ENCODE measurements at regions not wholly inside any gene's neighbourhood (a gene's known extent, or its start where the extent isn't known, plus 50 kb on each side); places are given as distances from the start of the nearest gene placed in this dataset.

DNA sequence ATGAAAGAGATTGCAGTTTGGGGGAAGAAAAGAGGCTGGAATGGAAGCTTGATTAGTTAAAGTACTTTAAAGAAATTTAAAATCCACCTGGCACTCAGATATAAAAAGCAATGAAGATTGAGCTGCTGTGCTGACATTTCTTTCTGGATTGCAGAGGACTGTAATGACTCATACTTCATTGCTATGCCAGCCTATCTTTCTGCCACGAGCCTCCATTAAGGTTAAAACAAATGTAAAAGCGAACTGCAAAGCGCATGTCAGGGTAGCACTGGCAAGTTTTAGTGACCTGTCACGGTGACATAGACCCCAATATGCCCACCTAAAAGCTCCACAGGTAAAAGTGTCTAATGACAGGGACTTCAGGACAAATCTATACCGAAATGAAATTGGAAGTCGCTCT, 449.6 kb downstream of the C6orf118 start:
- Histone ChIP-seq H4K20me1 (ENCODE audit: insufficient read depth) (no peaks in the 10 kb centered on the region), H3K9ac (no peak overlapping the region), H3K4me3 (IDR thresholded peaks at IDR 0.05; ENCODE audit: insufficient read depth, low read depth, low read length) (no peak overlapping the region), H3K79me2 (ENCODE audit: insufficient read depth, low read depth) (no peaks in the 10 kb centered on the region), H3K27me3 (ENCODE audit: insufficient read depth, low read depth) (no peaks in the 10 kb centered on the region), H3K27ac (no peak overlapping the region), H3K4me2 (no peak overlapping the region), H3K36me3 (ENCODE audit: insufficient read depth) (no peaks in the 10 kb centered on the region), H2AFZ (ENCODE audit: low read depth) (no peak overlapping the region), H3K4me1 (ENCODE audit: low read depth, poor library complexity, severe bottlenecking) (no peaks in the 10 kb centered on the region)
- TF ChIP-seq, protein P1, sequence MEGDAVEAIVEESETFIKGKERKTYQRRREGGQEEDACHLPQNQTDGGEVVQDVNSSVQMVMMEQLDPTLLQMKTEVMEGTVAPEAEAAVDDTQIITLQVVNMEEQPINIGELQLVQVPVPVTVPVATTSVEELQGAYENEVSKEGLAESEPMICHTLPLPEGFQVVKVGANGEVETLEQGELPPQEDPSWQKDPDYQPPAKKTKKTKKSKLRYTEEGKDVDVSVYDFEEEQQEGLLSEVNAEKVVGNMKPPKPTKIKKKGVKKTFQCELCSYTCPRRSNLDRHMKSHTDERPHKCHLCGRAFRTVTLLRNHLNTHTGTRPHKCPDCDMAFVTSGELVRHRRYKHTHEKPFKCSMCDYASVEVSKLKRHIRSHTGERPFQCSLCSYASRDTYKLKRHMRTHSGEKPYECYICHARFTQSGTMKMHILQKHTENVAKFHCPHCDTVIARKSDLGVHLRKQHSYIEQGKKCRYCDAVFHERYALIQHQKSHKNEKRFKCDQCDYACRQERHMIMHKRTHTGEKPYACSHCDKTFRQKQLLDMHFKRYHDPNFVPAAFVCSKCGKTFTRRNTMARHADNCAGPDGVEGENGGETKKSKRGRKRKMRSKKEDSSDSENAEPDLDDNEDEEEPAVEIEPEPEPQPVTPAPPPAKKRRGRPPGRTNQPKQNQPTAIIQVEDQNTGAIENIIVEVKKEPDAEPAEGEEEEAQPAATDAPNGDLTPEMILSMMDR (conservative IDR thresholded peaks at IDR 0.05; ENCODE audit: low read depth, low read length), result no peak

DNA sequence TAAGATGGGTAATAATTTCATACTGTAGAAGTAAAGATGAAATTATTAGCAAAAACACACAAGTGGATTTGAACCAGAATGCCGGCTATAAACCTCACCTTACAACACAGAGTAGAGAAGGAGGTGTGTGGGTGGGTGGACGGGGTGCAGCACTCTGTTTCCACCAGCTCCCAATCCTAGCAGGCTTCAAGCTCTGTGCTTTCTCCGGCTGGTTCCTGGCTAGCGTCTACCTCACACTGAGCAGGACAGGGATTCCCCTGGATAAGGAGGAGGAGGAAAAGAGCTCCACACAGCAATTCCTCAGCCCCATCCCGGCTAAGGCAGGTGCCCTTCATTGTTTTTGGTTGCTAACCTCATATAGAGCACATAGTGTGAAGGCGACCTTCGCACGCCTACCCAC, 453.3 kb downstream of the C6orf118 start:
- H3K4me3 ChIP-seq (IDR thresholded peaks at IDR 0.05; ENCODE audit: insufficient read depth, low read depth, low read length), result no peak overlapping the region
- no peak overlapping the region for H3K4me2 ChIP-seq
- H3K36me3 ChIP-seq (ENCODE audit: insufficient read depth), result no peaks in the 10 kb centered on the region
- TF ChIP-seq, protein P1 (conservative IDR thresholded peaks at IDR 0.05; ENCODE audit: low read depth, low read length), result no peak
- no peak overlapping the region for H2AFZ ChIP-seq (ENCODE audit: low read depth)
- no peaks in the 10 kb centered on the region for H3K27me3 ChIP-seq (ENCODE audit: insufficient read depth, low read depth)
- no peaks in the 10 kb centered on the region for H3K79me2 ChIP-seq (ENCODE audit: insufficient read depth, low read depth)
- H3K27ac ChIP-seq, result no peak overlapping the region
- H3K4me1 ChIP-seq (ENCODE audit: low read depth, poor library complexity, severe bottlenecking), result no peaks in the 10 kb centered on the region
- no peaks in the 10 kb centered on the region for H4K20me1 ChIP-seq (ENCODE audit: insufficient read depth)
- no peak overlapping the region for H3K9ac ChIP-seq

DNA sequence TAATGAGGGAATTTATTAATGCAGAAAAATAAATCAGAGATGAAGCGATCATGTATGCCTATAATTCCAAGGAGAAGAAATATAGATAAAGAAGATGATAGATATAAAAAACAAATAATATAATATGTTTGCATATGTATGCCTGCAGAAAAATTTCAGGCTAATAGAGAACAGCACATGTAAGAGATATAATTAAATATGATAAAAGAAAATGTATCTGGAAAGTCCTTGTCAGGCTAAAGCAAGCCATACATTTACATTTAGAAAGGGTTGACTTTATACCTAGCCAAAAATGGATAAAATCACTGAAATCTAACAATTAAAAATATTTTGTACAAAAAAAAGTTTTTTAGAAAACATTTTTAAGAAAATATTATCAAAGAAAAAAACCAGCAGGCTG, 454.1 kb downstream of the C6orf118 start:
- TF ChIP-seq, protein P1 (conservative IDR thresholded peaks at IDR 0.05; ENCODE audit: low read depth, low read length), result no peak

DNA sequence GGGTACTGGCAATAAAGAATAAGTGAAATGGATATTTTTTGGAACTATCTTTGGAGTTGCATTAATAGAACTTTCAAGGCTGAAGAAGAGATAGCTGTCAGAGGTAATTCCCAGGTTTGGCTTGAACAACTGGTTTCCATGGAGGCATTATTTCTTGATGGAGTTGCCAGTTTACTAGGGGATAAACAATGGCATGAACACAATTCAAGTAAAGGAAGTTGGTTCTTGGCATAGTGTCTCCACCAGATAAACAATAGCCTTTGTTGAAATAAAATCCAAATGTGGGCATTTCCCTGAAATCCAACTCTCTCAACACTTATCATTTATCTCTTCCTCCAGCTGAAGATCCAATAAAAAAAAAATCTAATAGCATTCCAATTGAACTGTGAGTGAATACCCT, 454.9 kb downstream of the C6orf118 start:
- no peak overlapping the region for H3K4me2 ChIP-seq
- H4K20me1 ChIP-seq (ENCODE audit: insufficient read depth), result no peaks in the 10 kb centered on the region
- H3K79me2 ChIP-seq (ENCODE audit: insufficient read depth, low read depth), result no peaks in the 10 kb centered on the region
- H3K27me3 ChIP-seq (ENCODE audit: insufficient read depth, low read depth), result no peaks in the 10 kb centered on the region
- no peak overlapping the region for H2AFZ ChIP-seq (ENCODE audit: low read depth)
- TF ChIP-seq, protein P1 (conservative IDR thresholded peaks at IDR 0.05; ENCODE audit: low read depth, low read length), result no peak
- no peak overlapping the region for H3K4me3 ChIP-seq (IDR thresholded peaks at IDR 0.05; ENCODE audit: insufficient read depth, low read depth, low read length)
- H3K4me1 ChIP-seq (ENCODE audit: low read depth, poor library complexity, severe bottlenecking), result no peaks in the 10 kb centered on the region
- no peak overlapping the region for H3K27ac ChIP-seq
- H3K9ac ChIP-seq, result no peak overlapping the region
- H3K36me3 ChIP-seq (ENCODE audit: insufficient read depth), result no peaks in the 10 kb centered on the region

More for the DNA sequence above, 454.1 kb downstream of the C6orf118 start:
- no peaks in the 10 kb centered on the region for H3K36me3 ChIP-seq (ENCODE audit: insufficient read depth)
- no peaks in the 10 kb centered on the region for H3K79me2 ChIP-seq (ENCODE audit: insufficient read depth, low read depth)
- no peak overlapping the region for H3K4me2 ChIP-seq
- no peak overlapping the region for H2AFZ ChIP-seq (ENCODE audit: low read depth)
- no peak overlapping the region for H3K4me3 ChIP-seq (IDR thresholded peaks at IDR 0.05; ENCODE audit: insufficient read depth, low read depth, low read length)
- no peaks in the 10 kb centered on the region for H3K4me1 ChIP-seq (ENCODE audit: low read depth, poor library complexity, severe bottlenecking)
- no peaks in the 10 kb centered on the region for H3K27me3 ChIP-seq (ENCODE audit: insufficient read depth, low read depth)
- no peak overlapping the region for H3K9ac ChIP-seq
- H4K20me1 ChIP-seq (ENCODE audit: insufficient read depth), result no peaks in the 10 kb centered on the region
- no peak overlapping the region for H3K27ac ChIP-seq
